ENCODE measurements at regions not wholly inside any gene's neighbourhood (a gene's known extent, or its start where the extent isn't known, plus 50 kb on each side); places are given as distances from the start of the nearest gene placed in this dataset.

DNA sequence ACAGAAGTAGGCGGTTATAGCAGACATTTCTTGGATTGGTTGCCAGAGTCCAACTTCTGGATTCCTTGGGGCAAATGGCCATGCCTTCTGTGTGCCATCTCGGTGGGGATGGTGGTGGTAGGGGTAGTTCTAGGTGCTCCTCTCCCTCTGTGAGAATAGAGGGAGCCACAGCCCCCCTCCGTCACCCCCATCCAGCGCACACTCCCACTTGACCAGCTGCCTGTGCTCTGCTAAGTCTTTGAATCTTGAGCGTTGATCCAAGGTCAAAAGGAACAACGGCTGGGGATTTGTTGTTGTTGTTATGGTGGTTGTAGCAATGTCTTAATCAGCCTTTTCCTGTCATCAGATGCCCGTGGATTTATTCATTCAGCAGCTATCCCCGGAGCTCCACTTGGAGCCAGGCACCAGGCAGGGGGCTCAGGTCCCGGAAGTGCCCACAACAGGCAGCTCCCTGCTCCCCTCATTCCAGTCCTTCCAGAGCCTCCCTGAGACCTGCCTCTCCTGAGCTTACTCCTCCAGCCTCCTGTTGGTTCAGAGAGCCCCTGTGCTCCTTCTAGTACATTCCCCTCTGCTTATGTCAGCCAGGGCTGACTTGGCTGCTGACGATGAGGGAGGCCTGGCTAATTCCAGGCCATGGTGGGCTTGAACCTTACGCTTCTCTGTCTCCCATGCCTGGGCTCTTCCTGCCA lies 146.6 kb upstream of the WNT4 start:
- TF ChIP-seq RAD21 (IDR thresholded peaks at IDR 0.05; ENCODE audit: low read depth) = no peak
- TF ChIP-seq EP300 (IDR thresholded peaks at IDR 0.05; ENCODE audit: borderline replicate concordance) = no peak

Measured in Ishikawa (cell line).